ENCODE measurements at regions not wholly inside any gene's neighbourhood (a gene's known extent, or its start where the extent isn't known, plus 50 kb on each side); places are given as distances from the start of the nearest gene placed in this dataset.

DNA sequence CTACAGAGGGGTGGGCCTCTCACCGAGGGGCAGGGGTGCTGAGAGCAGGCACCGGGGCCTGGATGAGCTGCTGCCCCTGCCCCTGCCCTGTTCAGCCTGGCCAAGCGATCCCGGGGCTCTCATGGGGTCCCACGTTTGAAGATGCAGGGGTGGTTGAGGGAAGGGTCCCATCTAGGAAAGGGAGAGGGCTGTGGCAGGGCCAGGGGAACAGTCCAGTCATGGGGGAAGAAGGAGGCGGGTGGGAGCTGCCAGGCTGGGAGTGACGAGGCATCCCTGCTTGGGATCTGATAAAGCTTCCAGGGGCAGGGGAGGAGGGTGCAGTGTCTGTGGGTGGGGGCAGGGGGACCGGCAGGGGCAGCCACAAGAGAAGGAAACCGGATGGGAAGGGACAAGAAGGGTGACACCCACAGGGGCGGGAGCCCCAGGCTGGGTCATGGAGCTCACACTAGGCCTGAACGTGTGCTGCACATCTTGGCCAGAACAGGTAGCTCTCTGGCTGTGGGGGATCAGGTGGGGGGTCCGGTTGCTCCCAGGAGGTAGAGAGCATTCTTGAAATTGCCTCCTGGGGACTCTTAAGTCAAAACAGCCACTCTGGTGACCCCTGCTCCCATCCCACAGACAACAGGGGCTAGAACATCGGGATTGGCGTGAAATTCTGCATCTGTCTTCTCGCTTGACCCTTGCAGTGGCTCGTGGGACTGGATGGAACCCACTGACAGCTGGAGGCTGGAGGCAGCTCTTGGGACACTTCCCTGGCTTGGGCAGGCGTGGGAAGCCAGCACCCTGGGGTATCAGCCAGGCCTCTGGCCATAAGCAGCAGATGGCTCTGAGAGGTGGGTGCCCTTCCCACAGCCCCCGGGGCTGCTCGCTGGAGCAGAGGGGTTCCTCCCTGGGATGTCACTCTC, 58.0 kb upstream of the GATA5 start:
- no peak overlapping the region for H3K4me3 ChIP-seq (ENCODE audit: low read depth, low read length)
- DNase-seq (ENCODE audit: low read depth): no peak
- TF ChIP-seq, protein P1, sequence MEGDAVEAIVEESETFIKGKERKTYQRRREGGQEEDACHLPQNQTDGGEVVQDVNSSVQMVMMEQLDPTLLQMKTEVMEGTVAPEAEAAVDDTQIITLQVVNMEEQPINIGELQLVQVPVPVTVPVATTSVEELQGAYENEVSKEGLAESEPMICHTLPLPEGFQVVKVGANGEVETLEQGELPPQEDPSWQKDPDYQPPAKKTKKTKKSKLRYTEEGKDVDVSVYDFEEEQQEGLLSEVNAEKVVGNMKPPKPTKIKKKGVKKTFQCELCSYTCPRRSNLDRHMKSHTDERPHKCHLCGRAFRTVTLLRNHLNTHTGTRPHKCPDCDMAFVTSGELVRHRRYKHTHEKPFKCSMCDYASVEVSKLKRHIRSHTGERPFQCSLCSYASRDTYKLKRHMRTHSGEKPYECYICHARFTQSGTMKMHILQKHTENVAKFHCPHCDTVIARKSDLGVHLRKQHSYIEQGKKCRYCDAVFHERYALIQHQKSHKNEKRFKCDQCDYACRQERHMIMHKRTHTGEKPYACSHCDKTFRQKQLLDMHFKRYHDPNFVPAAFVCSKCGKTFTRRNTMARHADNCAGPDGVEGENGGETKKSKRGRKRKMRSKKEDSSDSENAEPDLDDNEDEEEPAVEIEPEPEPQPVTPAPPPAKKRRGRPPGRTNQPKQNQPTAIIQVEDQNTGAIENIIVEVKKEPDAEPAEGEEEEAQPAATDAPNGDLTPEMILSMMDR (IDR thresholded peaks at IDR 0.05; ENCODE audit: control insufficient read depth, extremely low read depth, insufficient read depth): no peak

DNA sequence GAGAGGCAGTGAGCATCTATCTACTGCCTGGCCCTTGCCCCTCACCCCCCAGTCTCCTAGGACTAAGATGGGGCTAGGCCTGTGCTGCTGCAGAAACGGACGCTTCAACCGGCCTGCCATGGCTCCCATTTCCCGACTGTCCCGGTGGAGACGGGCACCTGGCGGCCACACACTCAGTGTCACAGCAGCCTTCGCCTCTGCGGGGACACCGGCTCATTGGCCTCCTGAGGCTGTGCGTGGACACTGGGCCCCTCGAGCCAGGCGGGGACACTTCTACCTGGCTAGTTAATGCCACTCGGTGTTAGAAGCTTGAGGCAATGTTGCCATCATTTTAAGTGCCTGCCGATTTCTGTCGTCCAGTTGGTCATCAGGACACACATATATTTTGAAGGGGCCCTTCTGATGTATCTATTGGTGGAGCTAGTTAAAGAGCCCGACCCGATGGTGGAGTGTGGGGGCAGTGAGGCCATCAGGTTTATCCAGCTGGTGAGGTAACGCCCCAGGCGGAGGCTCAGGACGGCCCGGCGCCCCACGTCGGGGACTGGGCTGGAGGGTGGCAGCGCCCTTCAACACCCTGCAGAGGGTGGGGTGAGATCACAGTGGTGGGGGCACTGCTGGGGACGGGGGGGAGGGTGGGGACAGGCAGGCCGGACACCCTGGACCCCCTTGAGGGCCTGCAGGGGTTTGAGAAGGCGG, 58.9 kb upstream of the GATA5 start:
- no peak overlapping the region for H3K4me3 ChIP-seq (ENCODE audit: low read depth, low read length)
- TF ChIP-seq, protein P1 (IDR thresholded peaks at IDR 0.05; ENCODE audit: control insufficient read depth, extremely low read depth, insufficient read depth): no peak
- no peak for DNase-seq (ENCODE audit: low read depth)

DNA sequence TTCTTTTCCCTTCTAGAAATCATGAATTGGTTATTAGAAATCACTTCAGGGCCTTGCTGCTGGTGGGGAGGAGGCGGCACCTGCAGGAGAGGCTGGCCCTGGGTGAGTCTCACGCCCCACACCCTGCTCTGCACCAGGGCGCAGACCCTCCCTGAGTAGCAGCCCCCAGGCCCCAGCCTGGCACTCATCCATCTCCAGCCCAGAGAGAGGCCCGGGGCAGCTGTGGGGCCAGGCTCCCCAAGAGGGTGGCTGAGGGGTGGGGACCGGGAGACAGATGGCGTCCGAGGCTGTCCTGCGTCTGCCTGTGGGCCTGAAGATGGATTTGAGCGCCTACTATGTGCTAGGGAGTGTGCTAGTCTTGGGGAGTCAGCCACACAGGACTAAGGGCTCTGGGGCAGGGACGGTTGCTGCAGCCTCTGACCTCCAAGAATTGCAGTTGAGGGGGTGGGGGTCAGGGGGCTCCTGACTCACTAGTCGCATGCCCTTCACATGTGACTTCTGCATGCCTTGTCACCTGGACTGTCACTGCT, 59.6 kb upstream of the GATA5 start:
- TF ChIP-seq, protein P1 (IDR thresholded peaks at IDR 0.05; ENCODE audit: control insufficient read depth, extremely low read depth, insufficient read depth): no peak
- DNase-seq (ENCODE audit: low read depth): no peak
- H3K4me3 ChIP-seq (ENCODE audit: low read depth, low read length): no peak overlapping the region

DNA sequence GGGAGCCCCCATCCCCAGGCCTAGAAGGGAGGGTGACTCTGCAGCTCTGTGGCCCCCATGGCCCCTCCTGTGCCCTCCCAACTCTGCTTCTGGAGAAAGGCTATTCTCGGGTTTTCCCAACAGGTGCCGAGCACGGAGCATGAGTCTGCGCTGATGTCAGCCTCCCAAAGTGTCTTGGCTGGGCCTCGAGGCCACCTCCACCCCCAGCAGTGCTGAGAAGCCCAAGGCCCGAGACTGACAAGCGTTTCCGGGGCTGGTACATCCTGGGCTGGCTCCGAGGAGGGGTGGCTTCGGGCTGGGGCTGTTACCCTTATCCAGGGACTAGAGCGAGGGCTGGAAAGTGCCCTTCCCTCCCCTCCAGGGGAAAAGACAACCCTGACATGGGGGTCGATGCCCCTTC, 60.2 kb upstream of the GATA5 start:
- TF ChIP-seq, protein P1 (IDR thresholded peaks at IDR 0.05; ENCODE audit: control insufficient read depth, extremely low read depth, insufficient read depth): no peak
- H3K4me3 ChIP-seq (ENCODE audit: low read depth, low read length): no peak overlapping the region
- DNase-seq (ENCODE audit: low read depth): no peak

DNA sequence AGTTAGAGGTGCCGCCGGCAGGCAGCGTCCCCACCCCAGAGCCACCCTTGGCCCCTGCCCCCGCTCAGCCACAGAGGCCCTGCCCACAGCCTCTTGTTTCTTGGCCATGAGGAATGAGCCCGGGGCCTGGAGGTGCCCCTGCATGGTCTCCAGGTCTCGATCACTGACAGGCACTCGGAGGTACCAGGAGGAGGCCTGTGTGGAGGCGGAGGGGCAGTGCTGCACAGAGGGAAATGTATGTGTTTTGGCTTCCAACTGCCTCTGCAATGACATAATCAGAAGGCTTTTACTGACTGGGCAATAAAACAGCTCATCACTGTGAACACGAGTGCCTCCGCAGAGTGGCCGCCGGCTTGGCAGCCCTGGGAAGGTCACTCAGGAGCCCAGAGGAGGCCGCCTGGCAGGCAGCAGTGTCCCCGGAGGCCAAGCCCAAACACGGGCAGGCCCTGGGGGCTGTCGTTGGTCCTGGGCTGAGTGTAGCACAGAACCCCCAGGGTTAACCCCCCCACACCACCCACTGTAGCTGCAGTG, 61.1 kb upstream of the GATA5 start:
- no peak overlapping the region for H3K4me3 ChIP-seq (ENCODE audit: low read depth, low read length)
- TF ChIP-seq, protein P1 (IDR thresholded peaks at IDR 0.05; ENCODE audit: control insufficient read depth, extremely low read depth, insufficient read depth): no peak
- no peak for DNase-seq (ENCODE audit: low read depth)

DNA sequence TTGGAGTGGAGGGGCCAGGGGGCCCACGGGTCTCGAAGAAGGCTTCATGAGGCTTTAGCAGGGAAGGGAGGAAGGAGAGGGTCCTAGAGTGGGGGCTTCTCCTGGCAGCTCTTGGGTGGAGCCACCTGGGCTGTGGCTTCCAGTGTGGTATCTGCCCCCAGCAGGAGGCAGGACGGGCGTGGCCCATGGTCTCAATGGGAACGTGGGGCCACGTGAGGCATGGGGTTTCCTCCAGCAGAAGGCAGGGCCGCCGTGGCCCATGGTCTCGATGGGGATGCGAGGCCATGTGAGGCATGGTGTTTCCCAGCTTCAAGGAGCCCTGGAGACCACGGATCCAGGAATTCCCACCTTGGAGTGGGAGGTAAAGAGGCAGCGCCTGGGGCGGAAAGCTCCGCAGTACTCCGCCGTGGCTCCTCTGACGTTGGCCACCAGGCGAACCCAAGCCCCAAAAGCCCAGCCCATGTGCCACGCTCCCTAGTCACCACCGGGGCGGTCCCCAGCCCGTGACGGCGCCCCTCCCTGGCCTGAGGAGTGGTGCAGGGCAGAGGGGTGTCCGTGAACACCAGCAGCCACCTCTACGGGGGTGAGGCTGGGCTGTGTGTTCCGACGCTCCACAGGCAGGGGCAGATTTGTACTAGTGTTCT, 62.0 kb upstream of the GATA5 start:
- TF ChIP-seq, protein P1 (IDR thresholded peaks at IDR 0.05; ENCODE audit: control insufficient read depth, extremely low read depth, insufficient read depth): no peak
- DNase-seq (ENCODE audit: low read depth): no peak

More for the DNA sequence above, 62.0 kb upstream of the GATA5 start:
- no peak overlapping the region for H3K4me3 ChIP-seq (ENCODE audit: low read depth, low read length)
